ENCODE measurements at regions not wholly inside any gene's neighbourhood (a gene's known extent, or its start where the extent isn't known, plus 50 kb on each side); places are given as distances from the start of the nearest gene placed in this dataset.
A peak's percentile ranks its signal among the peaks of the same experiment; 100 is the strongest.

DNA sequence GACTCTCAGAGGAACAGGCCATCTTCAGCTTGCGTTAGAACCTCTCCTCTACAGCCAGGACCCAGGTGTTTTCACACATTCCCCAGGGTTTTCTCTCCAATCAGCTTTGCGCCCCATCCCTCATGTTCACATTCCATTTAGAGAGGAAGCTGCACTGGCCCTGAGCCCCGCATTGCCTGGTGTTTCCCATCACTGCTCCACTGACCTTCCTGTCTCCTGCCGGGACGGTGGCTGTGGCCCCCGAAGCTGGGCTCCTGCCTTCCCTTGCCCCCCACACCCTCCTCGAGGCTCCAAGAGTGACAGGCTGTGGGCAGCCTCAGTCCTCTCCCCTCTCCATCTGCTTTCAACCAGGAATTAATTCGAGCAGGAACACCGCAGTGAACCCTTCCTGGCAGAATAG lies 357.3 kb downstream of the THBS2 start:
- no peak for DNase-seq

DNA sequence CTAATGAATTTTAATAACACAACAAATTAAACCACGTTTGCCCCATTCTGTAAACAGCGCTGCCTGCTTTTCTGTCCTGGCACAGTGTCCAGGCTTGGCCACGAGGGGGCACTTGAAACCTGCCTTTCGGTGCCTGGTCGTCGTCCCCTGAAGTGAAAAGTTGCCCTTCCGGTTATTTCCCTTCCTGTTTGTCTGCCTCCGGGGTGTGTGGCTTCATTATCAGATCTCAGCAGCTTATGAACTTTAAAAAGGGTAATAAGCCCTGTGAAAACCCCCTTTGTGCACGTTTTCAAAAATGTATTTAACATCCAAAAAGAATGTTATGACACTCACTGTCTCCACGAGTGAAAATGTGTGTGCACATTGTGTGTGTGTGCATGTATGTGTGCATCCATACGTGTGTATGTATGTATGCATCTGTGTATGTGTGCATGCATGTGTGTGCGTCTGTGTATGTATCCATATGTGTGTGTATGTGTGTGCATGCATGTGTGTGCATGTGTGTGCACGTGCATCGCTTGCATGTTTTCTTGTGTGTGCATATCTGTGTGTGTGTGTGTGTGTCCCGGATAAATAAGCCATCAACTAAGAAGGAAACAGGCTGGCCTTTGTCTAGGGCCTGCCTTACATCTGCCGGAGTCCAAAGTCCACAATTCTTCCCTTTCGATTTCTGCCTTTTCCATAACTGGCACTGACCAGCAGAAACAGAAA lies 358.4 kb downstream of the THBS2 start:
- DNase-seq, result peak; percentile 39 to 66 (median 60)

DNA sequence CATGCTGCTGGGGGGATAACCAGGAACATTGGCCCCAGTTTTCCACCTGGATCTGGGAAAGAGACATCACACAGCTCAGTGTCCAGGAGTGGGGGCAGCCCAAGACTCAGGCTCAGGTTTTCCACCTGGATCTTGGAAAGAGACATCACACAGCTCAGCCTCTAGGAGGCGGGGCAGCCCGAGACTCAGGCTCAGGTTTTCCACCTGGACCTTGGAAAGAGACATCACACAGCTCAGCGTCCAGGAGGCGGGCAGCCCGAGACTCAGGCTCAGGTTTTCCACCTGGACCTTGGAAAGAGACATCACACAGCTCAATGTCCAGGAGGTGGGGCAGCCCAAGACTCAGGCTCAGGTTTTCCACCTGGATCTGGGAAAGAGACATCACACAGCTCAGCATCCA lies 361.6 kb downstream of the THBS2 start:
- no peak for DNase-seq

DNA sequence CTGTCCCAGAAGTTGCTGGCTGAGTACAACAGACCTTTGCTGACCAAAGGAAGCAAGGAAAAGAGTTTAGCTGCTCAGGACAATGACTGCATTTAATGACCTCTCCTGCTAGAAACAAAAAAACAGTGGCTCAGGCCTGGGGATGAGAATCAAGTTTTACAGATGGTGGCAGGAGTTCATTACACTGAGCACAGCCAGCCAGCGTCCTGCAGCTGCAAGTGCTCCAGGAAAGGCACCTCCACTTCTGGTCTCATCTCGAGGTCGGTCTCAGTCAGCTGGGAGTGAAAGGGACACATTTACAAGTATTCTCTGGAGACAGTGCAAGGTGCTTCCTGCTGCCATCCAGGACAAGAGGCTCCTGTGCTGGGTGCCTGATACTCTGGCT lies 362.7 kb downstream of the THBS2 start:
- no peak for DNase-seq

DNA sequence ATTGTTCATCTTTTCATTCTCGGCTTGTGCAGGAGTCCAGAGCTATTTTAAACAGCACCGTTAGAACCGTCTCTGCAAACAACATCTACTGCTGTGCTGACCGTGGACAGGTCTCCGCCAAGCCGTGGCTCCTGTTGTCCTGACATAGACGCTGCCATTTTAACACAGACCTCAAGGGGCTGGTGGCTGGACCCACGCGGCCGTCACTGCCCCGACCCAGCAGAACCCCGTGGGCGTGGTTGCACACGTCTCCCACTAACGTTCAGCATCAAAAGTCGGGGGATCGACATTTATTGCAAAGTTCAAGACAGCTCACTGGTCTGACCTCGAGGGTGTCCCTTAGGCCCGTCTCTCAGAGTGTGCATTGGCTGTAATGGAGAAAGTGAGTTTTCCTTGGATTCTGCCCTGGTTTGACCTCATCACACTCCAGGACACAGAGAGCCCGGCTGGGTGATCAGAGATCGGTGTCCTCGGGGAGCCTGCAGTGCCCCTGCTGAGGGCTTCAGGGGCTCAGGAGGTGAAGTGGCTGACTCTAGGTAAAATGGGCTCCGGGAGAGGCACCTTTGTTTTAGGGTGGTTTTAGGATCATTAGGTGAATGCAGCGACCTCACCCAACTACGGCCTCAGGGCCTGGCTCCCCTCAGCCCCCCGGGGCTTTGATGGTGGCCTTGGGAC lies 363.2 kb downstream of the THBS2 start:
- no peak for DNase-seq

DNA sequence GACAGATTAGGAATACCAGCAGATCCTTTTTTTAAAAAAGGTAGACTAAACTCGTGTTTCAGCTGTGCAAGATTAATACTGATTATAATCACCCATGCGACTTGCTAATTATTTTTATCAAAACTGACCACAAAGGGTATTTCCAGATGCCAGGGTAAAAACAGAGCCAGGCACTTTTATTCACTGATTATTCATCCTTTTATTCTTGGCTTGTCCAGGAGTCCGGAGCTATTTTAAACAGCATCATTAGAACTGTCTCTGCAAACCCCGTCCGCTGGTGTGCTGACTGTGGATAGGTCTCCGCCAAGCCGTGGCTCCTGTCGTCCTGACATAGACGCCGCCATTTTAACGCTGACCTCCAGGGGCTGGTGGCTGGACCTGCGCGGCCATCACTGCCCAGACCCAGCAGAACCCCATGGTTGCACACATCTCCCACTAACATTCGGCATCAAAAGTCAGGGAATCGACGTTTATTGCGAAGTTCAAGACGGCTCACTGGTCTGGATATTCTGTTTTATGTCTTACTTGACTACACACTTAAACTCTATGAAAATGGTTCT lies 364.8 kb downstream of the THBS2 start:
- DNase-seq, result no peak

DNA sequence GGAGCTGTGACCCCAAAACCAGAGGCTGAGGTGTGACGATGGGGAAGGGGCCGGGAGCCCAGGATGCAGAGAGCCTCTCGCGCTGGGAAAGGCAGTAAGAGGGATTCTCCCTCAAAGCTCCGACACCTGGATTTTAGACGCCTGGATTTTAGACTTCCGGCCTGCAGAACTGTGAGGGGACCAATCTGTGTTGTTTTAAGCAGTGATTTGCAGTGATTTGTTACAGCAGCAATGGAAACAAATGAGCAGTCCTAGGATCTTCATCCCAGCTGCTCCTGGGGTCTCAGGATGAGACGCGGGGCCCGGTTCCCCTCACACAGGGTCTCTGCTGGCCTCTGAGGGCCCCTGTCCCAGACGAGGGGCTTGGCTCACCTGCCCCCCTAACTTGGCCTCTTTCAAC lies 365.5 kb downstream of the THBS2 start:
- DNase-seq, result no peak

DNA sequence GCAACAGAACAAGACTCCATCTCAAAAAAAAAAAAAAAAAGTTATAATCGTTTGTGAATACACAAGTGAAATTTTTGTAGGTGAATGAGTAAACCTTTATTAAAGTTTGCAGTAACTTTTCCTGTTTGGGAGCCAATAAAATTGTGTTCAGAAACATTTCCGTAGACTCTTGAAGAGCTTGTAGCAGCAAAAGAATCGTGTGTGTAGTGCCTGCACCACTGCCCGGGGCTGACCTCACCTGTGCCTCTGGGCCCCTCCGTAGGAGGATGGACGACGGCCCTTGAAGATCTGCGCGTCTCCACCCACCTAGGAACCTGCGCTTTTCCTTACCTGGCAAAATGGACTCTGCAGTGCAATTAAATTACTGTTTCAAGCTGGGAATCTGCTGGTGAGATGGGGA lies 366.0 kb downstream of the THBS2 start:
- DNase-seq, result no peak

DNA sequence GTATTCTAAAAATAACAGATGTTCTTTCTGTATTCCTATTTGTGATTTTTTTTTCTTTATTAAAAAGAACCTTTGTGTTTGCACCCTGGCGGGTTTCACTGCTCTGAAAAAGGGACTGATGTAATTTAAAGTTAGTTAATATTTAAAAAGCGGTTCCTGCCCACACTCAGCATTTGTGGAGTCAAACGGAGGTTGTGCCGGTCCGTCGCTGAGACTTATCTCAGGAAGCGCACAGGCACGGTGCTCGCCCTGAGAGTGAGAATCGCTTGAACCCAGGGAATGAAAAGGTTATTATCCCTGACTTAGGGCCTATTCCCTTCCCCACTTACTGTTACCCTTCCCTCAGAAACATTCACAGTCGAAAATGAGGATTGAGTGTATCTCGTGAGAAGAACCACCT lies 366.7 kb downstream of the THBS2 start:
- DNase-seq, result no peak

DNA sequence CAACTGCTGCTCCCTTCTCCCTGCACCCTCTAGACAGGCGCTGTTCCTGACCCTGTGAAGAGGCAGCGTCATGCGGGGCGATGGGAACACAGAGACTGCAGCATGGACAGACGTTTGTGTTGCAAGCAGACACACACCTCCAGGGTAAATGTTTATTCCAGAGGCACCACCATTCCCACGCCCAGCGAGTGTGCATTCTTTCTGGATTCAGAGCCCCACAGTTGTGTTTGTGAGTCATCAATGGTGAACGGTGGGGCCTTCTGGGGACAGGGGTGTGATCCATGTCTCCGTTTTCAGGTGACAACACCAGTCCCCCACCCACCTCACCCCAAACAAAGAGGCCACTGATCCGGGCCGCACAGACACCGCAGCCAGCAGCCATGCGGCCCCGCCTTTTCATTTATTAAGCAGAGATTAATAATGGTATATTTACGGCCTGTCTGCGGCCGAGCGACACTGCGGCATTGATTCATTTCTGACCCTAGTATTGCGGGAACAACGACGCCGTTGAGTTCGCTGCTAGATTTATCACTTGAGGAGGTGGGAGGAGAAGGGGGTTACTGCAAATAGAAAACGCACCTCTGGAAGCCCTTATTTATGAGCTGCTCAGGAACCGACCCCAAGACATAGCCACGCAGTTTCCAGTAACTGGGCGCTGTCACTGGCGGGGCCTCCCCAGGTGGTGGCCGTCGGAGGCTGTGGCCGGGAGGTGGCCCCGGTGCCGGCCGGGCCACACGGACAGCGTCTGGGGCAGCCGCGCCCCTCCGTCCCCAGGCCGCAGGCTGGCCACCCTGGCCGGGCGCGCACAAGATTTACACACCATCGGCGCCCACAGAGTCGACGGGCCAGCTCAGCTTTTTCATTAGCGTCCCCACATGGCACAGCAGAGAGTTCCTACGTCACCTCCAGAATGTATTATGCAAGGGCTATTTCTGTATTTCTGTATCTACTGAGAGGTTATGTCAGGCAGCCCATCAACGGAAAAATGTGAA lies 367.6 kb downstream of the THBS2 start:
- no peak for DNase-seq

DNA sequence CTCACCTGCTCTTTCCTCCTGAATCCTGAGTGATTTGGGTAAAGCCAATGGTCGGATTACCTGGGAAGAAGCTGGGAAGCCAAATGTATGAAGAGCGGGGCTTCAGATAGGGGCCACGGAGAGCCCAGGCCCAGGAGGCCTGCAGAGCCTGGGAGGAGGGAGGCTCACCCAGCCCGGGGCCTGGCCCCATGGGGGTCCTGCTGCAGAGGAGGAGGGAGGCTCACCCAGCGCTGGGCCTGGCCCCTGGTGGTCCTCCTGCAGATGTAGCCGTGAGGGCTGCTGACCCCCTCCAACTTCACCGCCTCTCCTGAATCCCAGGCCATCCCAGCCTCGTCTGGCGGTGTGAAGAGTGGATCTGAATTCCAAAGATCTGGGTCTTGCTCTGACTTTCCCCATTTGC lies 368.4 kb downstream of the THBS2 start:
- no peak for DNase-seq

DNA sequence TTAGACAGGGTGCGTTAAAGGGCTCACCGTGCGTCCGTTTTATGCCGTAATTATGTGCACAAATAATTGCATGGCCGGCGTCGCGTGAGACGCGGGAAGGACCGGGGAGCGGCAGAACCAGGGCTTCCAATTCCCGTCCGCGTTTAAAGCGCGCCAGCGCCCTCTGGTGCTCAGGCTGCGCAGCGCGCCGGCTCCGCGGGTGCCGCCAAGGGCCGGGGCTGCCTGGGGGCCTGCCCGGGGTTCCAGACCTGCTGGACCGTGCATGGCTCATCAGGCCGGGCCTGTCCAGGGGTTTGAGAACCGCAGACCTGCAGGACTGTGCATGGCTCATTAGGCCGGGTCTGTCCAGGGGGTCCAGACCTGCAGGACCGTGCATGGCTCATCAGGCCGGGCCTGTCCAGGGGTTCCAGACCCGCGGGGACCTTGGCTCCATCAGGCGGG lies 369.0 kb downstream of the THBS2 start:
- DNase-seq, result peak; percentile 17 to 75 (median 62)

DNA sequence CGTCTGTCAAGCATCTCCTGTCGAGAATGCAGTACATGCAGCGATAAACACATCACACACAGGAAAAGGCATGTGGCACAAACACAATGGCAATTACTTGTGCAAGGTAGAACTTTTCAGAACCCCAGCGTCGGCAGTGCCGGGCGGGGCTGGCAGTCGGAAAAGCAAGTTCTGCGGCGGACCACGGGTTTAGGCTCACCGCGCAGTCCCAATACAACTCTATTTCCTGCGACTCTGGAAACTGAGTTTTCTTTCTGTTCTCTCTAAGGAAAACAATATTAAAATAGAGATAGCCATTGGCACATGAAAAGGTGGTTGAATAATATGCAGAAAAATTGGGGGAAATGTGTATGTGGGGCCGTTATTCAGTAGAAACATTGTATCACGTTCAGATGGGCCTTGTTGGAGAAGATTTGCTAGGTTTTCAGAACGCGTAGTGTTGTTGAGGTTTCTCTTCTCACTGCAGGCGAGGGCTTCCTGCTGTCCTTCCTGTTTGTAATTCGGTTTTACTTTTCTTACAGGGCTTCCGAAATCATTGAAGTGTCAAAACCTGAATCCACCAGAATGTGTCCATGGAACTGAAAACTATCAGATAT lies 369.5 kb downstream of the THBS2 start:
- DNase-seq, result no peak

DNA sequence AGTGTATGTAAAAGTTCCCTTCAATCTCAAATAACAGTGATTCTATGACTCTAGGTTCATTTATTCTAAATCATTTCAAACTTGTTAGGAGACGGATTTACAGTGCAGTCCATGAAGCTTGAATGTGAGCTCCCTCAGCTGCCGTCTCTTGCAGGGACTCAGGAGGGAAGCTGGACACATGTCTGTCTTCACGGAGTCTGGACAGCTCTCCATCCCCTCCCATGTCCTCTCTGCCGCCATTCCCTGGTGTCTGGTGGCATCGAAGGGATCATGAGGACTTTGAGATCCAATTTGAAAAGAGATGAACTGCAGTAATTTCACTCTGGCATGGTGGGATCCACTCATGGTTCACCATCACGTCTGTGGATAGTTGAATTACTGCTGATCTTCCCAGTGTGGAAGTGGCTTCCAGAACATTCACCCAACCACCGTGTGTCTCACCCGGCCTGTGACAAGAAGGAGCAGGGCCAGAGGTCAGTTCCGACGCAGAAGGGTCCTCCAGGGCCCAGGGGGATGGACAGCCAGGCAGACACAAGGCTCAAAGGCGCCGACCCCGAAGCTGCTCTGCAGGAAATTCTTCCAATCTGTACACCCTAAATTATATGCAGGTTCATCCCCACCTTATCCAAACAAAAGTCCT lies 370.1 kb downstream of the THBS2 start:
- no peak for DNase-seq

DNA sequence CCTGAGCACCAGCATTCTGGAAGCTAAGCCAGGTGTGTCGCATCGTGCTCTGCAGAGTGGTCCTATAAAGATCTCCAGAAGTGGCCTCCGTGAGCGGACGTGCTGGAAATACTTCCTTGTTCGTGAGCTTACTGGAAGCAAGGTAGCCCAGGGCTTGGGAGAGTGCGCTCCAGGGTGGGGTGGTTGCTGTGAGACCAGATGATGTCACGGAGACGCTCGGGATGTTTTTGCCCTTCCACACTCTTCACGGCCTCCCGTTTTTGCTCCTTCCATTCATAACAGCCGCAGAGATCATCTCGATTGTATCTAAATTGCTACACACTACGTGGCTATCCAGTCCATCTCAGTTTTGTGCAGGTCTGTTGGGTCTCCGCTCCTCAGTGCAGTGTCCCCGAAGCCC lies 373.4 kb downstream of the THBS2 start:
- no peak for DNase-seq

DNA sequence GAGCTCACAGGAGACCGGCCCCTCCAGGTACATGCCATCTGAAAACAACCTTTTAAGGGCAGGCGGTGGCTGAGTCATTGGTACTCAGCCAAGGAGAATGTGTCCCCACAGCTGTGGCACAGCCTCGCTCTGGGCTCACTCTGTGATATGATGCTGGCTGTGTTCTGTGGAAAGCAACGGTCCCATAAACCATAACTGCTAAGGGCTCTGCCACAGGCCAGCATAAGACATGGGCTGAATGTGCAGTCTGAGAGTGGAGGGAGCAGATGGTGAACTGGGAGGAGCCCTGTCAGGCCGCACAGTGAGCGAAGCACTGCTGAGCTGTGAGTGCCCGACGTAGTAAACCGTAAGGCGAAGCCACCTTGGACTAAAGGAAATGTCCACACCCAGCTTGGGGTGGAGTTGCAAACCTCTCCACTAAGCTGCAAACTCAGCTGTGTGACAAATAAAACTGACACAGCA lies 375.8 kb downstream of the THBS2 start:
- no peak for DNase-seq

DNA sequence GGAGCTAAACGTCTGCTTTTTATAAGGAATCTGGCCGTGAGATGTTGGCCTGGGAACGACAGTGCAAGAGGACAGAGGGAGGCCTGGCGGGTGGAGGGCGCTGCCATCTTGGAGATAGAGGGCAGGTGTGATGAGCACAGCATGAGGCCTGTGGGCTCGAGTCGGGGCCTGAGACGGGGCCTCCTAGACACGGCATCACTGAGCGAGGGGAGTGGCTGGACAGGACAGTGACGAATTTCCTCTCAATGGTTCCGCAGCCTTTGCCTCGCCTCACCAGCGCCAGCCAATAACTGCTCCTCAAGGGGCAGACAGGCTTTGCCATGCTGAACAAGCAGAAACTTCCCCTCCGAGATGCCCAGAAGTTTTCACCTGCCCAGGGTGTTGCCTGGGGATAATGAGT lies 376.7 kb downstream of the THBS2 start:
- DNase-seq, result no peak

DNA sequence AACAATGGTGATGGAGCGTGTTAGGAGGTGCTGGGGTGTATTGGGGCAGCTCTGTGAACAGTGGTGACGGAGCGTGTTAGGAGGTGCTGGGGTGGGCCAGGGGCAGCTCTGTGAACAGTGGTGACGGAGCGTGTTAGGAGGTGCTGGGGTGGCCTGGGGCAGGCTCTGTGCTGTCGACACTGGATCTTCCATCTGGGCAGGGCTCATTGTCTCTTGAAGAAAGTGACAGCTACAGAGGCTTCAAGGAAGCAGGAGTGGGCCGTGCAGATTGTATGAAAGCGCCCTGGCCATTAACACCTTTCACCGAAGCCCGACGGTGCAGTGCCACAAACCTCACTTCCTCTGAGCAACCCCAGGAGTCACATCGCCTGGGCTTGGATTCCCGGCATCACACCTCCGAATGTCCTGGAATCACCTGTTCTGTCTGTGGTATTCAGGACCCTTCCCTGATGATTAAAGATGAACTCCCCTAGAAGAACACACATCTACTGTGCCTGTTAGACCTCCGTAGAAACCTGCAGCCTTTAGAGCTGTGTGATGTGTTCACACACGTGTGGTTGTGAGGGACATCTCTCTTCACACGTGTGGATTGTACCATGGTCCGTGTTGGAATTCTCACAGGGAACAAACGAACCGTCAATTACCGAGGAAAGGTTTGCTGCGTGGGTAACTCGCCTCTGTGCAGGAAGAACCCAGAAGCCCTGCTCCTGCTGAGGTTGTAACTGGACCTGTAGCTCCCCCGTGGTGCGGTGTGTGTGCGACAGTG lies 377.7 kb downstream of the THBS2 start:
- DNase-seq, result no peak

DNA sequence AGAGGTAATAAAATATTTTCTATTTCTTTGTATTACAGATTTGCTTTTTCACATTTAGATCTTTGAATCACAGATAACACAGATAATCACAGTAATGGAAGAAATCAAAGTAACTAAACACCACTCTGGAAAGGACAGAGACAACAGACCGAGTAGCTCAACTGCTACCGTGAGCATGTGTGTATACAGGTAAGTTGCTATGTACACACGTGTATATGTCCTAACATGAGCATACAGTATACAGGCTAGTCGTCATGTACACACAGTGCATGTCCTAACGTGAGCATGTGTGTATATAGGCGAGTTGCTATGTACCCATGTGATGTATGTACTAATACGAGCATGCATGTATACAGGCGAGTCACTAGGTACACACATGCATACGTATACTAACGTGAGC lies 379.0 kb downstream of the THBS2 start:
- DNase-seq, result no peak

DNA sequence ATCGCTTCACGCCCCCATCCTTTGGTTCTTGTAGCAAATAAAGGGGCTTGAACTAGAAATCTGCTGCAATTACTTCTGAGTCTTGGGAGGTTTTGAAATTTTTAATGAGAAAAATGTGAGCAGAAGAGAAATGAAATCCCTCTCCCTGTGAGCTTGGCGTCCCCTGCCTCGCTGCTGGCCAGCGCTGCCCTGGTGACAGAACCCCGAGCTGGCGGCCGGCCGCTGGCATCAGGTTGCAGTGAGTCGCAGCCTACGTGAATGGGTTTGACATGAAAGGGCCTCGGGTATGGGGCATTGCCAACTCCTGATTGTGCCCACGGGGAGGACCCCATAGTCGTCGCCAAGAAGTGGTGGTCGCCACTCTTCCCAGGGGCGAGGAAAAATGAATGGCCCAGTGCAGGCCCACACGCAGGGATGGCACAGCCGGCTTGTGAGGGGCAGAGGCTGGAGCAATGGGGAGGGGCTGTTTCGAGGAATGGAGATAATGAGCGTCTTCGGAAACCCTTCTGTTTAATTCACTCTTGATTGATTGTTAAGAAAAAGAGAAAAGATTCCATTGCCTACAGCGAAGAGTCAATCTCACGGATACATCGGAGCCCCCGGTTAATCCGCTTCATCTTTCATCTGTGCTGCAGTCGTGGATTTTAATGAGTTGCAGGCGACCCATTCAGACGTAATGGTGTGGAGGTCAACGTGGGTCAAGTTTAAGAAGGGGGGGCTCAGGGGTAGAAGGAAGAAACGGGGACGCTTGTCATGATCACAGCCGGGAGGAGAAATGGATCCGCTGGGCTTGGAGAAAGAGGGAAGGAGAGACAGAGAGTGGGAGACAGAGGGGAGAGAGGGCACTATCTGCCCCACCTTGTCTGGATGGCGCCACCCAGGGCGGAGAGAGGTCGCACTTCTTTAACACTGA lies 380.1 kb downstream of the THBS2 start:
- no peak for DNase-seq

Data from T-helper 1 cell (primary cell).